H1 (cell line): ENCODE measurements at regions not wholly inside any gene's neighbourhood (a gene's known extent, or its start where the extent isn't known, plus 50 kb on each side); places are given as distances from the start of the nearest gene placed in this dataset.
A peak's percentile ranks its signal among the peaks of the same experiment; 100 is the strongest.

Experiments used
- CTCF ChIA-PET: fragments of 300-600 bp; sonication (Branson Sonifier 250); formaldehyde crosslinking; loops from one replicate; lab custom pipeline; 2021; ENCODE audit not compliant: partially characterized antibody; lab: Charles Lee
- POLR2A ChIA-PET: fragments of 300-600 bp; sonication (Branson Sonifier 250); formaldehyde crosslinking; loops from one replicate; lab custom pipeline; 2021; ENCODE audit warnings: inconsistent platforms; ENCODE audit not compliant: partially characterized antibody; lab: Charles Lee
- DNase-seq, 2 experiments: peaks; one replicate each; pipeline versions ENCODE4 v3.0.0 to v3.0.0-alpha.2; 2010 to 2022; ENCODE audit warnings: low spot score in 2 of 2, low read depth in 1 of 2, mixed read lengths in 1 of 2
- FAIRE-seq: peaks from 2 replicates; lab custom pipeline; 2011; peaks lifted over from hg19 to GRCh38; lab: Jason Lieb, UNC
- H2AFZ ChIP-seq: 2 replicates; pipeline ENCODE4 v1.8.1; 2012; ENCODE audit warnings: low read length, inconsistent platforms
- H2AK5ac ChIP-seq: 2 replicates; pipeline ENCODE4 v1.6.1; 2013; ENCODE audit warnings: low read depth, low read length
- H2BK120ac ChIP-seq: replicated peaks from 2 replicates; pipeline ENCODE3; 2013; ENCODE audit warnings: low read depth, low read length, inconsistent platforms
- H2BK12ac ChIP-seq: 2 replicates; pipeline ENCODE4 v1.6.1; 2013; ENCODE audit warnings: low read depth, low read length
- H2BK15ac ChIP-seq: 2 replicates; pipeline ENCODE4 v1.6.1; 2013; ENCODE audit warnings: low read length
- H2BK20ac ChIP-seq: 2 replicates; pipeline ENCODE4 v1.6.1; 2013; ENCODE audit warnings: low read length
- H2BK5ac ChIP-seq: 2 replicates; pipeline ENCODE4 v1.6.1; 2013; ENCODE audit warnings: low read depth, low read length
- H3K14ac ChIP-seq: 2 replicates; pipeline ENCODE4 v1.6.1; 2013; ENCODE audit warnings: inconsistent platforms; ENCODE audit not compliant: insufficient read length
- H3K18ac ChIP-seq: 2 replicates; pipeline ENCODE4 v1.6.1; 2013; ENCODE audit warnings: low read length; ENCODE audit errors: extremely low read depth
- H3K23ac ChIP-seq: 2 replicates; pipeline ENCODE4 v1.6.1; 2013; ENCODE audit warnings: inconsistent platforms; ENCODE audit not compliant: insufficient read length
- H3K23me2 ChIP-seq: 2 replicates; pipeline ENCODE4 v1.6.1; 2013; ENCODE audit warnings: low read depth, low read length
- H3K27ac ChIP-seq: 2 replicates; pipeline ENCODE4 v1.6.1; 2011; ENCODE audit warnings: low read depth, low read length, inconsistent platforms
- H3K27me3 ChIP-seq, 4 experiments: replicated peaks in 1 of 4; 1 replicate in 1 of 4; 2 replicates in 3 of 4; pipeline versions ENCODE4 v1.6.1 to v1.8.1; 2011 to 2013; ENCODE audit warnings: low read length in 3 of 4, mild to moderate bottlenecking in 3 of 4, inconsistent platforms in 2 of 4, mixed read lengths in 2 of 4, moderate library complexity in 1 of 4; ENCODE audit not compliant: control insufficient read depth in 3 of 4, insufficient read depth in 3 of 4; ENCODE audit errors: extremely low read depth in 1 of 4
- H3K36me3 ChIP-seq, 4 experiments: 2 replicates each; pipeline versions ENCODE4 v1.6.1 to v1.8.1; 2011 to 2013; ENCODE audit warnings: mild to moderate bottlenecking in 4 of 4, low read length in 3 of 4, moderate library complexity in 2 of 4, control low read depth in 1 of 4, inconsistent platforms in 1 of 4; ENCODE audit not compliant: insufficient read depth in 4 of 4, control insufficient read depth in 2 of 4
- H3K4ac ChIP-seq: replicated peaks from 2 replicates; pipeline ENCODE3; 2013; ENCODE audit warnings: low read length, low read depth, mixed read lengths, inconsistent platforms; ENCODE audit not compliant: insufficient read length
- H3K4me1 ChIP-seq, 4 experiments: replicated peaks in 1 of 4; 1 replicate in 1 of 4; 2 replicates in 3 of 4; pipeline versions ENCODE4 v1.6.1 to v1.8.1; 2011 to 2013; ENCODE audit warnings: low read length in 3 of 4, inconsistent platforms in 2 of 4, mixed read lengths in 1 of 4; ENCODE audit not compliant: insufficient read depth in 4 of 4, control insufficient read depth in 3 of 4
- H3K4me2 ChIP-seq, 2 experiments: 2 replicates each; pipeline versions ENCODE4 v1.6.1 to v1.8.1; 2011 to 2013; ENCODE audit warnings: low read depth in 2 of 2, low read length in 2 of 2, control low read depth in 1 of 2, inconsistent platforms in 1 of 2, mild to moderate bottlenecking in 1 of 2; ENCODE audit not compliant: insufficient read depth in 1 of 2
- H3K4me3 ChIP-seq, 4 experiments: fragments of 200-600, 300-600 bp in 1 of 4; sonication (generic), shearing (Covaris generic), sonication (Bioruptor Twin) in 1 of 4; 2 replicates each; pipeline versions ENCODE4 v1.5.1 to v1.8.1; 2011 to 2016; ENCODE audit warnings: low read length in 4 of 4, low read depth in 3 of 4, control low read depth in 2 of 4, inconsistent platforms in 2 of 4, mild to moderate bottlenecking in 2 of 4, mixed read lengths in 1 of 4, moderate library complexity in 1 of 4; ENCODE audit not compliant: insufficient read depth in 2 of 4; ENCODE audit errors: extremely low read depth in 1 of 4
- H3K56ac ChIP-seq: replicated peaks from 2 replicates; pipeline ENCODE3; 2013; ENCODE audit warnings: low read depth, mild to moderate bottlenecking, mixed read lengths, low read length, inconsistent platforms; ENCODE audit not compliant: insufficient read length
- H3K79me1 ChIP-seq: 2 replicates; pipeline ENCODE4 v1.6.1; 2013; ENCODE audit warnings: low read depth, low read length, control low read depth
- H3K79me2 ChIP-seq, 2 experiments: 2 replicates each; pipeline versions ENCODE4 v1.6.1 to v1.8.1; 2012 to 2013; ENCODE audit warnings: low read length in 2 of 2, mild to moderate bottlenecking in 2 of 2, inconsistent platforms in 1 of 2; ENCODE audit not compliant: insufficient read depth in 2 of 2, control insufficient read depth in 1 of 2
- H3K9ac ChIP-seq, 4 experiments: replicated peaks in 1 of 4; 1 replicate in 1 of 4; 2 replicates in 3 of 4; pipeline versions ENCODE4 v1.6.1 to v1.8.1; 2011 to 2013; ENCODE audit warnings: low read depth in 3 of 4, low read length in 3 of 4, control low read depth in 2 of 4, mild to moderate bottlenecking in 2 of 4, moderate library complexity in 2 of 4, inconsistent platforms in 1 of 4; ENCODE audit errors: extremely low read depth in 1 of 4
- H3K9me3 ChIP-seq, 2 experiments: 2 replicates each; pipeline versions ENCODE4 v1.6.1 to v1.8.1; 2012 to 2013; ENCODE audit warnings: mild to moderate bottlenecking in 2 of 2, moderate library complexity in 2 of 2, control low read depth in 1 of 2, inconsistent platforms in 1 of 2, low read depth in 1 of 2, low read length in 1 of 2, mixed read lengths in 1 of 2; ENCODE audit not compliant: insufficient read depth in 2 of 2
- H4K20me1 ChIP-seq, 2 experiments: replicated peaks in 1 of 2; 2 replicates each; pipeline versions ENCODE3 to v1.8.1; 2011 to 2013; ENCODE audit warnings: inconsistent platforms in 2 of 2, low read length in 2 of 2, mild to moderate bottlenecking in 1 of 2; ENCODE audit not compliant: insufficient read depth in 2 of 2, control insufficient read depth in 1 of 2
- H4K5ac ChIP-seq: 2 replicates; pipeline ENCODE4 v1.6.1; 2013; ENCODE audit warnings: low read length, low read depth, mixed read lengths, inconsistent platforms; ENCODE audit not compliant: insufficient read length
- H4K8ac ChIP-seq: 2 replicates; pipeline ENCODE4 v1.8.0; 2013; ENCODE audit warnings: mild to moderate bottlenecking, moderate library complexity, low read length, inconsistent platforms; ENCODE audit not compliant: insufficient read depth; ENCODE audit errors: extremely low read depth
- H4K91ac ChIP-seq: replicated peaks from 2 replicates; pipeline ENCODE3; 2013; ENCODE audit warnings: low read length, mixed read lengths, inconsistent platforms; ENCODE audit not compliant: insufficient read length
- BCL11A ChIP-seq, 2 experiments: IDR thresholded peaks; one replicate each; pipeline ENCODE4 v1.6.1; 2011; ENCODE audit warnings: low read depth in 2 of 2, low read length in 2 of 2, mild to moderate bottlenecking in 2 of 2
- CEBPB ChIP-seq: IDR thresholded peaks from 2 replicates; pipeline ENCODE4 v1.6.1; 2012; ENCODE audit warnings: low read depth, low read length
- CREB1 ChIP-seq: IDR thresholded peaks from 2 replicates; pipeline ENCODE4 v1.6.1; 2012; ENCODE audit warnings: inconsistent platforms
- GTF2F1 ChIP-seq: IDR thresholded peaks from 2 replicates; pipeline ENCODE4 v1.6.1; 2012; ENCODE audit warnings: low read depth, low read length, improper control_type of control experiment, borderline replicate concordance
- HDAC6 ChIP-seq: IDR thresholded peaks from one replicate; pipeline ENCODE4 v1.7.1; 2012; ENCODE audit warnings: low read depth, mild to moderate bottlenecking, inconsistent platforms, low read length, moderate library complexity
- NANOG ChIP-seq: IDR thresholded peaks from 2 replicates; pipeline ENCODE4 v1.6.1; 2011; ENCODE audit warnings: low read length, low read depth, mild to moderate bottlenecking, inconsistent platforms; ENCODE audit not compliant: insufficient read depth, poor library complexity, severe bottlenecking
- POU5F1 ChIP-seq: IDR thresholded peaks from 2 replicates; pipeline ENCODE4 v1.6.1; 2011; ENCODE audit warnings: low read depth, mild to moderate bottlenecking, low read length, moderate library complexity
- SIN3A ChIP-seq, 2 experiments: IDR thresholded peaks in 1 of 2; conservative IDR thresholded peaks in 1 of 2; 2 replicates each; pipeline ENCODE4 v1.6.1; 2011 to 2012; ENCODE audit warnings: low read length in 2 of 2, improper control_type of control experiment in 1 of 2, low read depth in 1 of 2, mild to moderate bottlenecking in 1 of 2
- SIRT6 ChIP-seq: IDR thresholded peaks from one replicate; pipeline ENCODE4 v1.7.1; 2012; ENCODE audit warnings: low read length, inconsistent platforms
- TAF7 ChIP-seq: optimal IDR thresholded peaks from 2 replicates; pipeline ENCODE3; 2011; ENCODE audit warnings: low read depth, mild to moderate bottlenecking, inconsistent platforms, low read length, moderate library complexity, borderline replicate concordance
- WGBS, 2 experiments: shearing (Covaris generic) in 1 of 2; methylation state at CpG; one replicate each; pipeline versions ENCODE4 v1.1.6 to v1.1.7; 2013 to 2015; ENCODE audit warnings: low lambda C conversion rate in 2 of 2, mixed read lengths in 2 of 2, inconsistent platforms in 1 of 2, low coverage in 1 of 2, missing lambda C conversion rate in 1 of 2; ENCODE audit not compliant: insufficient replicate concordance in 2 of 2, insufficient coverage in 1 of 2, insufficient read length in 1 of 2; ENCODE audit errors: extremely low coverage in 1 of 2, missing lambda C conversion rate in 1 of 2; 5-methylcytosine and 5-hydroxymethylcytosine counted together

GRCh38 chr3:127405010-127405598 lies 117.3 kb upstream of the PRR20G start:
- Histone ChIP-seq H3K4me2 (no peak overlapping the region), H3K27ac (no peak overlapping the region), H3K36me3 (no peaks in the 10 kb centered on the region), H3K79me2 (no peaks in the 10 kb centered on the region), H3K56ac (no peak overlapping the region), H3K23ac (no peak overlapping the region), H3K79me1 (no peaks in the 10 kb centered on the region), H3K4ac (no peak overlapping the region), H3K23me2 (no peaks in the 10 kb centered on the region), H2BK12ac (0 out of 2 replicates have a peak overlapping the region, but pooled peaks have one; percentile 27), H3K9me3 (no peaks in the 10 kb centered on the region), H4K8ac (no peak overlapping the region), H3K4me1 (peaks cover 0 to 3% (median 0%) of the 10 kb centered on the region in 4 experiments; a peak in 1 of 7 replicates), H2BK20ac (no peak overlapping the region), H2BK15ac (no peak overlapping the region), H3K14ac (no peak overlapping the region), H2BK120ac (no peak overlapping the region), H3K18ac (no peak overlapping the region; the same call in 1 of the 2 replicates), H2AK5ac (no peak overlapping the region), H3K27me3 (no peaks in the 10 kb centered on the region; a peak in 1 of 7 replicates), H2AFZ (no peak overlapping the region), H4K20me1 (no peaks in the 10 kb centered on the region), H3K9ac (no peak overlapping the region), H2BK5ac (no peak overlapping the region), H4K5ac (no peak overlapping the region), H4K91ac (peak overlapping the region; percentile 10), H3K4me3 (no peak overlapping the region)
- DNase-seq = no peak
- FAIRE-seq = no peak
- 92% methylated on average over 8 of the region's 8 CpGs; no CpG with 5 or more reads in 1 of the 2 experiments for WGBS, 2 experiments
- ChIA-PET CTCF (interaction anchor here (1.1 to 3.8 kb wide), 4 partner anchors 9 to 68 kb away, joined by 5 to 17 read pairs (median 7); no protein-coding TSS in a partner anchor), POLR2A (interaction anchor here (0.7 kb wide), 2 partner anchors 12 to 15 kb away, joined by 3 read pairs; no protein-coding TSS in a partner anchor)
- TF ChIP-seq POU5F1 = no peak
- TF ChIP-seq BCL11A (IDR thresholded peaks at IDR 0.05; ENCODE audit: low read depth in 2 of 2, low read length in 2 of 2) = no peak
- TF ChIP-seq TAF7 = no peak
- TF ChIP-seq SIN3A (conservative IDR thresholded peaks at IDR 0.05 in 1 of 2, IDR thresholded peaks at IDR 0.05 in 1 of 2; ENCODE audit: low read depth in 1 of 2, low read length in 2 of 2) = no peak
- TF ChIP-seq SIRT6 = no peak
- TF ChIP-seq CREB1 = no peak
- no peak for TF ChIP-seq NANOG
- no peak for TF ChIP-seq HDAC6
- no peak for TF ChIP-seq CEBPB
- TF ChIP-seq GTF2F1 = no peak
